Lung (tissue), 11 donors: ENCODE measurements at regions not wholly inside any gene's neighbourhood (a gene's known extent, or its start where the extent isn't known, plus 50 kb on each side); places are given as distances from the start of the nearest gene placed in this dataset.

Experiments
- ATAC-seq: fragments of 200-7000 bp; cut with Tn5 transposase; one replicate; pipeline ENCODE4 v1.9.1; 2020; ENCODE audit warnings: moderate number of reproducible peaks; ENCODE audit not compliant: insufficient read depth, low FRiP score
- DNase-seq, 3 donors: peaks; one replicate each; pipeline ENCODE4 v3.0.0-alpha.2; 2013 to 2017
- H3K27ac ChIP-seq, 2 donors: one replicate each; pipeline ENCODE4 v1.5.1; 2013; ENCODE audit warnings: mild to moderate bottlenecking in 2 of 2, moderate library complexity in 2 of 2, control low read depth in 1 of 2, inconsistent platforms in 1 of 2, low read depth in 1 of 2, low read length in 1 of 2
- H3K27me3 ChIP-seq, 3 donors: one replicate each; pipeline ENCODE4 v1.5.1; 2013; ENCODE audit warnings: low read length in 2 of 3; ENCODE audit not compliant: control insufficient read depth in 3 of 3, insufficient read depth in 3 of 3
- H3K36me3 ChIP-seq, 4 donors: one replicate each; pipeline ENCODE4 v1.5.1; 2013; ENCODE audit warnings: low read length in 4 of 4, mild to moderate bottlenecking in 1 of 4, moderate library complexity in 1 of 4; ENCODE audit not compliant: control insufficient read depth in 4 of 4, insufficient read depth in 4 of 4
- H3K4me1 ChIP-seq, 5 donors: one replicate each; pipeline ENCODE4 v1.5.1; 2013; ENCODE audit warnings: low read length in 5 of 5, mild to moderate bottlenecking in 2 of 5, moderate library complexity in 1 of 5; ENCODE audit not compliant: control insufficient read depth in 5 of 5, insufficient read depth in 5 of 5
- H3K4me3 ChIP-seq: one replicate; pipeline ENCODE4 v1.5.1; 2013; ENCODE audit warnings: mild to moderate bottlenecking, control low read depth, moderate library complexity
- H3K9ac ChIP-seq, 2 donors: one replicate each; pipeline ENCODE4 v1.5.1; 2013; ENCODE audit warnings: low read length in 2 of 2, control low read depth in 1 of 2; ENCODE audit not compliant: insufficient read depth in 1 of 2
- H3K9me3 ChIP-seq, 4 donors: one replicate each; pipeline ENCODE4 v1.5.1; 2013; ENCODE audit warnings: low read length in 3 of 4, mild to moderate bottlenecking in 1 of 4, moderate library complexity in 1 of 4; ENCODE audit not compliant: control insufficient read depth in 4 of 4, insufficient read depth in 3 of 4
- WGBS, 2 donors: extraction: QIAGEN DNeasy Blood & Tissue Kit; methylation state at CpG; one replicate each; pipeline ENCODE4 v1.1.7; 2013; 5-methylcytosine and 5-hydroxymethylcytosine counted together
- TF ChIP-seq, protein P1 (sequence below): IDR thresholded peaks from 2 replicates; pipeline ENCODE4 v1.5.1; 2012; ENCODE audit warnings: mild to moderate bottlenecking; ENCODE audit errors: control extremely low read depth, extremely low read depth
- donor health status: control.
- donor health status: control.
- donor health status: Bipolar disorder and iron deficiency.
- donor health status: healthy.
- donor health status: DM: yes; HTN: yes; CAD: no.

DNA sequence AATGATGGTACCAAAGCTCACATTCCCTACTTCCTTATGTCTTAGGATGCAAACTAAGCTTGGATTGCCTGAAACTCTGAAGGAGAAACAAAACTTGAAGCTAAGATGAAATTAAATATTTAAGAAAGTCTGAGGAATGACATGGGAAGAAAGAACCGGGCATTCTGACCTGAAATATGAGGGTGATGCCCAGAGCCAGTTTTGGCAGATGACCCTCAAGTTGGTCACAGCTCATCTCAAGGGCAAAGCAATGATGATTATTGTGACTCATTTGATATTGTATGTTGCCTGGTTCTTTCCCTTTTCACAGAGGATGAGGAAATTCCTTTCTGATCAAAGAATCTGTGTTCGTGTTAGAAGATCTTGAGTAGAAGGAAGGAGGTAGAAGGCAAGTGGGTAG lies 96.0 kb upstream of the NHS start:
- H3K4me3 ChIP-seq: no peak overlapping the region
- DNase-seq (no peak), ATAC-seq (no peak)
- peaks cover 0 to 5% (median 0%) of the 10 kb centered on the region in 4 donors for H3K9me3 ChIP-seq
- H3K27ac ChIP-seq: no peak overlapping the region
- no peak overlapping the region for H3K9ac ChIP-seq
- 79 to 88% methylated on average over 2 of the region's 2 CpGs for WGBS, 2 donors
- peaks cover 0 to 17% (median 10%) of the 10 kb centered on the region in 3 donors for H3K27me3 ChIP-seq
- TF ChIP-seq, protein P1, sequence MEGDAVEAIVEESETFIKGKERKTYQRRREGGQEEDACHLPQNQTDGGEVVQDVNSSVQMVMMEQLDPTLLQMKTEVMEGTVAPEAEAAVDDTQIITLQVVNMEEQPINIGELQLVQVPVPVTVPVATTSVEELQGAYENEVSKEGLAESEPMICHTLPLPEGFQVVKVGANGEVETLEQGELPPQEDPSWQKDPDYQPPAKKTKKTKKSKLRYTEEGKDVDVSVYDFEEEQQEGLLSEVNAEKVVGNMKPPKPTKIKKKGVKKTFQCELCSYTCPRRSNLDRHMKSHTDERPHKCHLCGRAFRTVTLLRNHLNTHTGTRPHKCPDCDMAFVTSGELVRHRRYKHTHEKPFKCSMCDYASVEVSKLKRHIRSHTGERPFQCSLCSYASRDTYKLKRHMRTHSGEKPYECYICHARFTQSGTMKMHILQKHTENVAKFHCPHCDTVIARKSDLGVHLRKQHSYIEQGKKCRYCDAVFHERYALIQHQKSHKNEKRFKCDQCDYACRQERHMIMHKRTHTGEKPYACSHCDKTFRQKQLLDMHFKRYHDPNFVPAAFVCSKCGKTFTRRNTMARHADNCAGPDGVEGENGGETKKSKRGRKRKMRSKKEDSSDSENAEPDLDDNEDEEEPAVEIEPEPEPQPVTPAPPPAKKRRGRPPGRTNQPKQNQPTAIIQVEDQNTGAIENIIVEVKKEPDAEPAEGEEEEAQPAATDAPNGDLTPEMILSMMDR: no peak
- H3K36me3 ChIP-seq: no peaks in the 10 kb centered on the region
- H3K4me1 ChIP-seq: no peaks in the 10 kb centered on the region

- no peak overlapping the region for H3K9ac ChIP-seq
- H3K4me3 ChIP-seq: no peak overlapping the region
- H3K27me3 ChIP-seq: peaks cover 0 to 14% (median 7%) of the 10 kb centered on the region in 3 donors
- no peak overlapping the region for H3K27ac ChIP-seq
- peaks cover 0 to 5% (median 0%) of the 10 kb centered on the region in 4 donors for H3K9me3 ChIP-seq
- TF ChIP-seq, protein P1: no peak
- H3K36me3 ChIP-seq: no peaks in the 10 kb centered on the region
- H3K4me1 ChIP-seq: no peaks in the 10 kb centered on the region
- no peak for ATAC-seq
- 63 to 90% methylated on average over 2 of the region's 2 CpGs for WGBS, 2 donors
- no peak for DNase-seq
Measured at GRCh38 chrX:17285983-17286382, 89.0 kb upstream of the NHS start.

DNA sequence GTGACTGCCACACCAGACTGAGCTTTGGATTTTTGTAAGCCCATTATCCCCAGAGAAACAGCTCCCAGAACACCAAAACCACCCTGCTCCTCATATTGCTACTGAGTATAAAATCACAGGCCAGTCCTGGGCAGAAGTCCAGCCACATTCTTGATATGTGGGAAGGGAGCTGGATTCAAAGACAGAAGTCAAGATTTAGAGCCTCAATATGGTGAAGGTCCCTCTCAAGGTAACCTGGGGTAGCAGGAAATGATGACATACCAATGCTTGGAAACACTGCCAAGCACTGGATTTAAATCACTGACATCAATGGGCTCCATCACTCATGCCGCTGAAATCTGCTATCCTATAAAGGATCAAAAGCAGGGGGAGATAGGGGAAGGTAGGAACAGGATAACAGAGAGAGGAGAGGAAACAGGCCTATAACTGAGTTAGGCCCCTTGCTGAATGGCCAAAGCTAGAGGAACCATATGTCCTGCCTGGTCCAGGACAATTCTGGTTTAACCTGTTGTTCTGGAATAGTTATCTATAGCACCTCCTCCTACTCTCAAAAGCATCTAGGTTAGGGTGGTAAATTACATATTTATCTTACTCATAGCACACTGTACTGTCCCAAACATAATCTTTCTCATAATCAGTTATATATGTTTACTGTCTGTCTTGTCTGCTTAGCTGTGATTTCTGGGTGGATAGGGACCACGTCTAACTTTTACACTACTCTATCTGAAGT lies 83.7 kb upstream of the NHS start:
- Histone ChIP-seq H3K9ac (no peak overlapping the region), H3K36me3 (no peaks in the 10 kb centered on the region), H3K9me3 (peaks cover 0 to 2% (median 0%) of the 10 kb centered on the region in 4 donors), H3K27ac (no peak overlapping the region), H3K4me3 (no peak overlapping the region), H3K4me1 (peaks cover 0 to 5% (median 0%) of the 10 kb centered on the region in 5 donors), H3K27me3 (peaks cover 0 to 13% (median 6%) of the 10 kb centered on the region in 3 donors)
- DNase-seq (peak in 1 of 3 donors; percentile 12), ATAC-seq (no peak)
- 67 to 79% methylated on average over 2 of the region's 2 CpGs for WGBS, 2 donors
- TF ChIP-seq, protein P1: no peak
